Hepatocyte (in vitro differentiated cells): ENCODE measurements at regions not wholly inside any gene's neighbourhood (a gene's known extent, or its start where the extent isn't known, plus 50 kb on each side); places are given as distances from the start of the nearest gene placed in this dataset.

Source experiments
- DNase-seq: peaks from one replicate; pipeline ENCODE4 v3.0.0-alpha.2; 2016; ENCODE audit warnings: low spot score
- H2AFZ ChIP-seq: fragments of 200-600 bp; sonication (generic); 2 replicates; pipeline ENCODE4 v1.6.0; 2016; ENCODE audit warnings: antibody characterized with exemption, mild to moderate bottlenecking
- H3K27ac ChIP-seq: fragments of 200-600 bp; sonication (generic); 2 replicates; pipeline ENCODE4 v1.5.1; 2016; ENCODE audit warnings: mild to moderate bottlenecking
- H3K27me3 ChIP-seq: fragments of 200-600 bp; sonication (generic); 2 replicates; pipeline ENCODE4 v1.6.1; 2016
- H3K36me3 ChIP-seq: fragments of 200-600 bp; sonication (generic); replicated peaks from 2 replicates; pipeline ENCODE4 v1.5.1; 2016; ENCODE audit warnings: low read depth; ENCODE audit not compliant: insufficient read depth
- H3K4me1 ChIP-seq: fragments of 200-600 bp; sonication (generic); 2 replicates; pipeline ENCODE4 v1.5.1; 2016; ENCODE audit warnings: mild to moderate bottlenecking, moderate library complexity; ENCODE audit not compliant: insufficient read depth
- H3K4me2 ChIP-seq: fragments of 200-600 bp; sonication (generic); 2 replicates; pipeline ENCODE4 v1.6.0; 2016
- H3K4me3 ChIP-seq: fragments of 200-600 bp; sonication (generic); 2 replicates; pipeline ENCODE4 v1.5.1; 2016; ENCODE audit warnings: mild to moderate bottlenecking
- H3K79me2 ChIP-seq: fragments of 200-600 bp; sonication (generic); 2 replicates; pipeline ENCODE4 v1.6.0; 2017; ENCODE audit warnings: mild to moderate bottlenecking
- H3K9me2 ChIP-seq: fragments of 200-600 bp; sonication (generic); replicated peaks from 2 replicates; pipeline ENCODE4 v1.6.0; 2017; ENCODE audit warnings: mild to moderate bottlenecking; ENCODE audit not compliant: insufficient read depth
- H3K9me3 ChIP-seq: fragments of 200-600 bp; sonication (generic); 2 replicates; pipeline ENCODE4 v1.5.1; 2016; ENCODE audit warnings: low read depth, mild to moderate bottlenecking
- H4K20me1 ChIP-seq: fragments of 200-600 bp; sonication (generic); 2 replicates; pipeline ENCODE4 v1.6.0; 2016; ENCODE audit warnings: mild to moderate bottlenecking; ENCODE audit not compliant: insufficient read depth, poor library complexity, severe bottlenecking
- EZH2 ChIP-seq: fragments of 200-600 bp; sonication (generic); IDR thresholded peaks from 2 replicates; pipeline ENCODE4 v1.6.1; 2016; ENCODE audit warnings: antibody characterized with exemption, mild to moderate bottlenecking, borderline replicate concordance
- EZH2phosphoT487 ChIP-seq: fragments of 200-600 bp; sonication (generic); IDR thresholded peaks from one replicate; pipeline ENCODE4 v1.6.1; 2018; ENCODE audit warnings: antibody characterized with exemption, mild to moderate bottlenecking, low read depth, moderate library complexity; ENCODE audit not compliant: unreplicated experiment, severe bottlenecking
- WGBS: methylation state at CpG from one replicate; pipeline ENCODE4 v1.1.6; 2016; ENCODE audit warnings: low lambda C conversion rate; ENCODE audit errors: missing lambda C conversion rate; 5-methylcytosine and 5-hydroxymethylcytosine counted together
- TF ChIP-seq, protein P1 (sequence below): fragments of 200-600 bp; sonication (generic); IDR thresholded peaks from 2 replicates; pipeline ENCODE4 v1.5.1; 2016; ENCODE audit warnings: antibody characterized with exemption, mild to moderate bottlenecking; ENCODE audit not compliant: poor library complexity

DNA sequence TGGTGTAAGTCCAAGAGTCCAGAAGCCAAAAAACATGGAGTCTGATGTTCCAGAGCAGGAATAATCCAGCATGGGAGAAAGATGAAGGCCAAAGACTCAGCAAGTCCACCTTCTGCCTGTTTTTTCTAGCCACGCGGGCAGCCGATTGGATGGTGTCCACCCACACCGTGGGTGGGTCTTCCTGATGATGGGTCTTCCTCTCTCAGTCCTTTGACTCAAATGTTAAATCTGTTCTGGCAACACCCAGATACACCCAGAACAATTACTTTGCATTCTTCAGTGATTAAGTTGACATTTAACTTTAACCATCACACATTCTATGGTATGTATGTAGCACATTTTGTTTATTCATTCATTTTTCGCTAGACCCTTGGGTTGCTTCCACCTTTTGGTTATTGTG, 944.4 kb downstream of the PLA2G4A start:
- Histone ChIP-seq H3K79me2 (no peaks in the 10 kb centered on the region), H3K4me3 (no peak overlapping the region), H4K20me1 (no peaks in the 10 kb centered on the region), H3K27ac (no peak overlapping the region), H2AFZ (no peak overlapping the region), H3K9me3 (no peaks in the 10 kb centered on the region), H3K4me2 (no peak overlapping the region), H3K4me1 (no peaks in the 10 kb centered on the region), H3K36me3 (no peaks in the 10 kb centered on the region), H3K27me3 (no peaks in the 10 kb centered on the region), H3K9me2 (no peaks in the 10 kb centered on the region)
- TF ChIP-seq, protein P1, sequence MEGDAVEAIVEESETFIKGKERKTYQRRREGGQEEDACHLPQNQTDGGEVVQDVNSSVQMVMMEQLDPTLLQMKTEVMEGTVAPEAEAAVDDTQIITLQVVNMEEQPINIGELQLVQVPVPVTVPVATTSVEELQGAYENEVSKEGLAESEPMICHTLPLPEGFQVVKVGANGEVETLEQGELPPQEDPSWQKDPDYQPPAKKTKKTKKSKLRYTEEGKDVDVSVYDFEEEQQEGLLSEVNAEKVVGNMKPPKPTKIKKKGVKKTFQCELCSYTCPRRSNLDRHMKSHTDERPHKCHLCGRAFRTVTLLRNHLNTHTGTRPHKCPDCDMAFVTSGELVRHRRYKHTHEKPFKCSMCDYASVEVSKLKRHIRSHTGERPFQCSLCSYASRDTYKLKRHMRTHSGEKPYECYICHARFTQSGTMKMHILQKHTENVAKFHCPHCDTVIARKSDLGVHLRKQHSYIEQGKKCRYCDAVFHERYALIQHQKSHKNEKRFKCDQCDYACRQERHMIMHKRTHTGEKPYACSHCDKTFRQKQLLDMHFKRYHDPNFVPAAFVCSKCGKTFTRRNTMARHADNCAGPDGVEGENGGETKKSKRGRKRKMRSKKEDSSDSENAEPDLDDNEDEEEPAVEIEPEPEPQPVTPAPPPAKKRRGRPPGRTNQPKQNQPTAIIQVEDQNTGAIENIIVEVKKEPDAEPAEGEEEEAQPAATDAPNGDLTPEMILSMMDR = no peak
- TF ChIP-seq EZH2phosphoT487 = no peak
- no peak for TF ChIP-seq EZH2
- 75% methylated on average over 5 of the region's 5 CpGs for WGBS
- no peak for DNase-seq

- no peak for DNase-seq
- Histone ChIP-seq H3K79me2 (no peaks in the 10 kb centered on the region), H2AFZ (no peak overlapping the region)
These were observed 959.0 kb downstream of the PLA2G4A start for GRCh38 chr1:187787736-187788135.

GRCh38 chr1:187788718-187789117, 960.0 kb downstream of the PLA2G4A start:
- Histone ChIP-seq H3K4me1 (no peaks in the 10 kb centered on the region), H3K4me3 (no peak overlapping the region), H2AFZ (no peak overlapping the region), H3K9me2 (no peaks in the 10 kb centered on the region), H4K20me1 (no peaks in the 10 kb centered on the region), H3K9me3 (no peaks in the 10 kb centered on the region), H3K4me2 (no peak overlapping the region), H3K27me3 (no peaks in the 10 kb centered on the region), H3K79me2 (no peaks in the 10 kb centered on the region), H3K27ac (no peak overlapping the region), H3K36me3 (no peaks in the 10 kb centered on the region)
- TF ChIP-seq, protein P1 = no peak
- TF ChIP-seq EZH2 (no peak), EZH2phosphoT487 (no peak)
- WGBS = 89% methylated on average over 2 of the region's 2 CpGs
- DNase-seq = no peak

More at GRCh38 chr1:187787736-187788135, 959.0 kb downstream of the PLA2G4A start:
- 44% methylated on average over 3 of the region's 3 CpGs for WGBS
- Histone ChIP-seq H3K36me3 (no peaks in the 10 kb centered on the region), H4K20me1 (no peaks in the 10 kb centered on the region), H3K27ac (no peak overlapping the region), H3K27me3 (no peaks in the 10 kb centered on the region), H3K4me3 (no peak overlapping the region), H3K4me1 (no peaks in the 10 kb centered on the region), H3K4me2 (no peak overlapping the region), H3K9me3 (no peaks in the 10 kb centered on the region), H3K9me2 (no peaks in the 10 kb centered on the region)
- TF ChIP-seq EZH2 (no peak), EZH2phosphoT487 (no peak)
- TF ChIP-seq, protein P1 = no peak

DNA sequence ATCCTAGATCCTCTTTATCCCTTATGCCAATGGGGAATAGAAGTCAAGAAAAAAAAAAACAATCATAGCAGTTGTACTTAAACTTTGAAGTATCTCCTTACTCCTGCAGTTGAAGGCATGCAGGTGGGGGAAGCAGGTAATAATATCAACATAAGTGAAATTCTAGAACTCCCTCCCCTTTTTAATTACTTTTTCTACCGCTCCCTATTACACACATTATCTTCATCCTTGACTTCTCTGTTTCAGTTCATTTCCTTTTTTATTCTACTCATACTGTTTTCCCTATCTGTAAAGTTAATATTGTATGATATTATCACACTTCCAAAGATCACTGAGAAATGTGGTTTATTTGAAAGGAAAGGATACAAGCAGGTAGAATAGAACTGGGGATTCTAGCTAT, 962.0 kb downstream of the PLA2G4A start:
- Histone ChIP-seq H3K27ac (no peak overlapping the region), H3K4me2 (no peak overlapping the region), H3K27me3 (no peaks in the 10 kb centered on the region), H3K9me3 (no peaks in the 10 kb centered on the region), H3K36me3 (no peaks in the 10 kb centered on the region), H3K4me3 (no peak overlapping the region), H3K9me2 (no peaks in the 10 kb centered on the region), H4K20me1 (no peaks in the 10 kb centered on the region), H3K4me1 (no peaks in the 10 kb centered on the region), H3K79me2 (no peaks in the 10 kb centered on the region), H2AFZ (no peak overlapping the region)
- 87% methylated on average over 1 of the region's 1 CpG for WGBS
- TF ChIP-seq, protein P1 = no peak
- no peak for TF ChIP-seq EZH2
- TF ChIP-seq EZH2phosphoT487 = no peak
- DNase-seq = no peak
